DND-41 (cell line): ENCODE measurements at regions not wholly inside any gene's neighbourhood (a gene's known extent, or its start where the extent isn't known, plus 50 kb on each side); places are given as distances from the start of the nearest gene placed in this dataset.

Experiments used
- CTCF ChIP-seq: IDR thresholded peaks from 2 replicates; pipeline ENCODE4 v1.5.1; 2012; ENCODE audit warnings: borderline replicate concordance, low read length, moderate library complexity, mild to moderate bottlenecking; ENCODE audit not compliant: poor library complexity, severe bottlenecking; ENCODE audit errors: extremely low read depth
- EZH2 ChIP-seq: IDR thresholded peaks from 3 replicates; pipeline ENCODE4 v1.6.1; 2012; ENCODE audit warnings: borderline replicate concordance, low read depth, mild to moderate bottlenecking, moderate library complexity, low read length, inconsistent platforms; ENCODE audit not compliant: severe bottlenecking

- TF ChIP-seq CTCF (no peak), EZH2 (no peak)
Measured at GRCh38 chr1:115433483-115433882, 95.4 kb upstream of the NGF start.
